IMR-90 (cell line): ENCODE measurements at regions not wholly inside any gene's neighbourhood (a gene's known extent, or its start where the extent isn't known, plus 50 kb on each side); places are given as distances from the start of the nearest gene placed in this dataset.

Experiments used
- ATAC-seq: fragments of 200-7000 bp; cut with Tn5 transposase; 2 replicates; pipeline ENCODE4 v1.9.1; 2020; ENCODE audit warnings: low read depth, mild to moderate bottlenecking, moderate library complexity
- BruUV-seq: library from RNA; stranded (reverse); fragments of 400-500 nt; replicated peaks from 2 replicates; lab custom pipeline; 2021; lab: Mats Ljungman, UMichigan
- CTCF ChIA-PET: fragments of 300-600 bp; formaldehyde crosslinking; extraction: SDS; loops from one replicate; lab custom pipeline; 2021; ENCODE audit warnings: antibody characterized with exemption; lab: Yijun Ruan, JAX
- POLR2A ChIA-PET: fragments of 300-600 bp; sonication (Branson Sonifier 250); formaldehyde crosslinking; loops from one replicate; lab custom pipeline; 2022; ENCODE audit warnings: antibody characterized with exemption; ENCODE audit not compliant: unreplicated experiment; lab: Charles Lee
- DNase-seq: peaks from one replicate; pipeline ENCODE4 v3.0.0; 2013
- H2AFZ ChIP-seq: replicated peaks from 2 replicates; pipeline ENCODE3; 2013; ENCODE audit warnings: low read length, mild to moderate bottlenecking; ENCODE audit not compliant: poor library complexity
- H2AK5ac ChIP-seq: 2 replicates; pipeline ENCODE4 v1.6.1; 2013; ENCODE audit warnings: low read depth, low read length, inconsistent platforms
- H2AK9ac ChIP-seq: replicated peaks from 2 replicates; pipeline ENCODE3; 2013; ENCODE audit warnings: mild to moderate bottlenecking, low read depth, low read length, moderate library complexity; ENCODE audit not compliant: poor library complexity
- H2BK120ac ChIP-seq: 2 replicates; pipeline ENCODE4 v1.6.1; 2013; ENCODE audit warnings: low read depth, low read length, inconsistent platforms
- H2BK15ac ChIP-seq: 3 replicates; pipeline ENCODE4 v1.6.1; 2013; ENCODE audit warnings: low read depth, low read length, inconsistent platforms
- H2BK20ac ChIP-seq: 2 replicates; pipeline ENCODE4 v1.6.1; 2013; ENCODE audit warnings: low read depth, mild to moderate bottlenecking, inconsistent platforms, low read length, moderate library complexity
- H2BK5ac ChIP-seq: 2 replicates; pipeline ENCODE4 v1.6.1; 2013; ENCODE audit warnings: mild to moderate bottlenecking, low read depth, low read length, inconsistent platforms; ENCODE audit not compliant: poor library complexity, severe bottlenecking
- H3K14ac ChIP-seq: replicated peaks from 2 replicates; pipeline ENCODE4 v1.6.1; 2013; ENCODE audit warnings: low read depth, low read length, inconsistent platforms
- H3K18ac ChIP-seq: 2 replicates; pipeline ENCODE4 v1.6.1; 2013; ENCODE audit warnings: low read depth, low read length, control low read depth
- H3K23ac ChIP-seq: 2 replicates; pipeline ENCODE4 v1.6.1; 2013; ENCODE audit warnings: low read depth, low read length, inconsistent platforms
- H3K27ac ChIP-seq: 2 replicates; pipeline ENCODE4 v1.5.1; 2013; ENCODE audit warnings: mild to moderate bottlenecking, control low read depth, low read length; ENCODE audit not compliant: insufficient read depth
- H3K27me3 ChIP-seq: 2 replicates; pipeline ENCODE4 v1.6.1; 2013; ENCODE audit warnings: low read length; ENCODE audit not compliant: control insufficient read depth, insufficient read depth
- H3K36me3 ChIP-seq: 2 replicates; pipeline ENCODE4 v1.6.1; 2013; ENCODE audit warnings: low read length, mixed read lengths; ENCODE audit not compliant: control insufficient read depth, insufficient read depth
- H3K4ac ChIP-seq: 2 replicates; pipeline ENCODE4 v1.6.1; 2013; ENCODE audit warnings: low read depth, low read length, inconsistent platforms
- H3K4me1 ChIP-seq: 2 replicates; pipeline ENCODE4 v1.6.1; 2013; ENCODE audit warnings: low read length, mixed read lengths; ENCODE audit not compliant: control insufficient read depth, insufficient read depth
- H3K4me2 ChIP-seq: 2 replicates; pipeline ENCODE4 v1.6.1; 2013; ENCODE audit warnings: low read depth, mild to moderate bottlenecking, control low read depth, low read length, moderate library complexity
- H3K4me3 ChIP-seq: 2 replicates; pipeline ENCODE4 v1.5.1; 2013; ENCODE audit warnings: low read depth, mild to moderate bottlenecking, control low read depth, low read length, moderate library complexity; ENCODE audit not compliant: insufficient read depth
- H3K56ac ChIP-seq: 2 replicates; pipeline ENCODE4 v1.6.1; 2013; ENCODE audit warnings: low read length, inconsistent platforms; ENCODE audit not compliant: insufficient read depth; ENCODE audit errors: extremely low read depth
- H3K79me1 ChIP-seq, 2 experiments: 2 replicates each; pipeline ENCODE4 v1.6.1; 2013; ENCODE audit warnings: low read length in 2 of 2, inconsistent platforms in 1 of 2, low read depth in 1 of 2
- H3K9ac ChIP-seq: 2 replicates; pipeline ENCODE4 v1.6.1; 2013; ENCODE audit warnings: low read depth, low read length, control low read depth
- H3K9me1 ChIP-seq: 2 replicates; pipeline ENCODE4 v1.6.1; 2013; ENCODE audit warnings: low read length, inconsistent platforms; ENCODE audit not compliant: insufficient read depth
- H3K9me3 ChIP-seq: 2 replicates; pipeline ENCODE4 v1.6.1; 2013; ENCODE audit warnings: low read length; ENCODE audit not compliant: control insufficient read depth, insufficient read depth
- H4K20me1 ChIP-seq: 2 replicates; pipeline ENCODE4 v1.6.1; 2013; ENCODE audit warnings: low read length, inconsistent platforms; ENCODE audit not compliant: insufficient read depth
- H4K5ac ChIP-seq: 2 replicates; pipeline ENCODE4 v1.6.1; 2013; ENCODE audit warnings: mild to moderate bottlenecking, low read depth, low read length, control low read depth
- H4K8ac ChIP-seq, 2 experiments: 2 replicates each; pipeline ENCODE4 v1.6.1; 2013; ENCODE audit warnings: low read depth in 2 of 2, low read length in 2 of 2, control low read depth in 1 of 2, inconsistent platforms in 1 of 2
- H4K91ac ChIP-seq: 2 replicates; pipeline ENCODE4 v1.6.1; 2013; ENCODE audit warnings: low read depth, low read length, inconsistent platforms; ENCODE audit not compliant: insufficient read depth
- BHLHE40 ChIP-seq: fragments of 150-350 bp; IDR thresholded peaks from 2 replicates; pipeline ENCODE4 v1.6.1; 2016; ENCODE audit warnings: mild to moderate bottlenecking, low read depth, low read length
- CTCF ChIP-seq: conservative IDR thresholded peaks from 2 replicates; pipeline ENCODE4 v1.5.1; 2012; ENCODE audit warnings: mild to moderate bottlenecking, low read depth, low read length, improper control_type of control experiment
- FOS ChIP-seq: fragments of 150-350 bp; IDR thresholded peaks from 2 replicates; pipeline ENCODE4 v1.6.1; 2016; ENCODE audit warnings: low read depth, low read length
- MAFK ChIP-seq: IDR thresholded peaks from 2 replicates; pipeline ENCODE4 v1.6.1; 2012; ENCODE audit warnings: low read depth, low read length, improper control_type of control experiment
- MAZ ChIP-seq: IDR thresholded peaks from 2 replicates; pipeline ENCODE4 v1.6.1; 2012; ENCODE audit warnings: low read depth, mild to moderate bottlenecking, low read length, improper control_type of control experiment, moderate library complexity, borderline replicate concordance
- NFE2L2 ChIP-seq: fragments of 150-350 bp; IDR thresholded peaks from 2 replicates; pipeline ENCODE4 v1.6.1; 2016; ENCODE audit warnings: low read depth, mild to moderate bottlenecking, low read length
- POLR2A ChIP-seq: IDR thresholded peaks from 2 replicates; pipeline ENCODE4 v1.6.1; 2012; ENCODE audit warnings: mild to moderate bottlenecking, low read depth, low read length
- RAD21 ChIP-seq: IDR thresholded peaks from 2 replicates; pipeline ENCODE4 v1.6.1; 2012; ENCODE audit warnings: low read length, improper control_type of control experiment
- RCOR1 ChIP-seq: IDR thresholded peaks from 2 replicates; pipeline ENCODE4 v1.6.1; 2012; ENCODE audit warnings: mild to moderate bottlenecking, low read length, improper control_type of control experiment; ENCODE audit not compliant: insufficient replicate concordance
- SMC3 ChIP-seq: fragments of 150-350 bp; IDR thresholded peaks from 2 replicates; pipeline ENCODE4 v1.6.1; 2016; ENCODE audit warnings: low read depth, mild to moderate bottlenecking, antibody characterized with exemption, low read length, moderate library complexity
- USF2 ChIP-seq: fragments of 150-350 bp; IDR thresholded peaks from 2 replicates; pipeline ENCODE4 v1.6.1; 2017; ENCODE audit warnings: mild to moderate bottlenecking, antibody characterized with exemption, low read length, low read depth
- WGBS, 2 experiments: methylation state at CpG; one replicate each; pipeline versions ENCODE4 v1.1.5 to v1.1.7; 2013; ENCODE audit warnings: missing lambda C conversion rate in 2 of 2; ENCODE audit not compliant: insufficient read length in 1 of 2; ENCODE audit errors: extremely low coverage in 2 of 2; 5-methylcytosine and 5-hydroxymethylcytosine counted together
- dilution Hi-C: fragments of 300-500 bp; cut with HindIII; formaldehyde crosslinking; loops from one replicate; pipeline ENCODE4 v1.14.3; 2018; ENCODE audit warnings: low sequenced_read_pairs; ENCODE audit not compliant: unreplicated experiment
- in situ Hi-C: fragments of 300-500 bp; cut with MboI; formaldehyde crosslinking; loops from 3 replicates; pipeline ENCODE4 v1.14.3; 2019; ENCODE audit warnings: low sequenced_read_pairs, inconsistent platforms, mixed read lengths
- intact Hi-C: fragments of 100-400 bp; cut with micrococcal nuclease; formaldehyde crosslinking; loops from 2 replicates; pipeline ENCODE4 v1.10.0; 2022

GRCh38 chr1:81330521-81330920 lies 470.2 kb upstream of the ADGRL2 start:
- no peak overlapping the region for H2BK5ac ChIP-seq
- H3K27ac ChIP-seq = no peak overlapping the region
- H3K14ac ChIP-seq = no peak overlapping the region
- H3K4me2 ChIP-seq = no peak overlapping the region
- in situ Hi-C loops (no loop called here), dilution Hi-C loops (no loop called here), intact Hi-C loops (loop anchor here (10.0 kb wide), 1 partner anchor 56 kb away; no protein-coding TSS in a partner anchor)
- H4K8ac ChIP-seq = no peak overlapping the region
- no peaks in the 10 kb centered on the region for H3K79me1 ChIP-seq
- no peak overlapping the region for H3K4me3 ChIP-seq
- H2AK9ac ChIP-seq = no peak overlapping the region
- no peaks in the 10 kb centered on the region for H3K4me1 ChIP-seq
- ATAC-seq = no peak
- DNase-seq = no peak
- no peak overlapping the region for H2BK20ac ChIP-seq
- no peak overlapping the region for H3K4ac ChIP-seq
- H3K36me3 ChIP-seq = no peaks in the 10 kb centered on the region
- no peak overlapping the region for H2BK15ac ChIP-seq
- no peak overlapping the region for H2AFZ ChIP-seq
- H3K27me3 ChIP-seq = no peaks in the 10 kb centered on the region
- no peak overlapping the region for H2BK120ac ChIP-seq
- no peak overlapping the region for H3K18ac ChIP-seq
- no peak overlapping the region for H3K9ac ChIP-seq
- H3K9me1 ChIP-seq = no peaks in the 10 kb centered on the region
- H4K5ac ChIP-seq = no peak overlapping the region
- no CpG with 5 or more reads among the region's 2 CpGs for WGBS, 2 experiments
- BruUV-seq = no TSS peak
- H3K23ac ChIP-seq = no peak overlapping the region
- TF ChIP-seq NFE2L2 (no peak), FOS (no peak), MAZ (no peak), CTCF (no peak), SMC3 (no peak), POLR2A (no peak), RCOR1 (no peak), USF2 (no peak), RAD21 (no peak), BHLHE40 (no peak), MAFK (no peak)
- ChIA-PET CTCF (no interaction called here), POLR2A (no interaction called here)
- no peaks in the 10 kb centered on the region for H3K9me3 ChIP-seq
- no peak overlapping the region for H3K56ac ChIP-seq
- no peaks in the 10 kb centered on the region for H4K20me1 ChIP-seq
- H2AK5ac ChIP-seq = no peak overlapping the region
- no peak overlapping the region for H4K91ac ChIP-seq
